Endothelial cell of umbilical vein (primary cell): ENCODE measurements at regions not wholly inside any gene's neighbourhood (a gene's known extent, or its start where the extent isn't known, plus 50 kb on each side); places are given as distances from the start of the nearest gene placed in this dataset.

ENCODE experiments used
- BruUV-seq: library from RNA; stranded (reverse); fragments of 400-500 nt; replicated peaks from 2 replicates; lab custom pipeline; 2021; lab: Mats Ljungman, UMichigan
- CTCF ChIA-PET: fragments of 300-600, 350-600 bp; sonication (Branson Sonifier 250); formaldehyde crosslinking; loops from one replicate; lab custom pipeline; 2021; ENCODE audit warnings: antibody characterized with exemption, inconsistent platforms; lab: Charles Lee
- POLR2A ChIA-PET: fragments of 300-600, 350-600 bp; sonication (Branson Sonifier 250); formaldehyde crosslinking; loops from one replicate; lab custom pipeline; 2021; ENCODE audit warnings: antibody characterized with exemption, inconsistent platforms; lab: Charles Lee
- DNase-seq: peaks from one replicate; pipeline ENCODE4 v3.0.0-alpha.2; 2011; ENCODE audit warnings: low read depth, low spot score
- FAIRE-seq: peaks from 2 replicates; lab custom pipeline; 2011; peaks lifted over from hg19 to GRCh38; lab: Jason Lieb, UNC
- H2AFZ ChIP-seq: 2 replicates; pipeline ENCODE4 v1.6.0; 2012; ENCODE audit warnings: low read depth, low read length, control low read depth, inconsistent platforms
- H3K27ac ChIP-seq: 2 replicates; pipeline ENCODE4 v1.5.1; 2011; ENCODE audit warnings: low read depth, mild to moderate bottlenecking, control low read depth, low read length, moderate library complexity; ENCODE audit not compliant: insufficient read depth
- H3K27me3 ChIP-seq, 2 experiments: 2 replicates each; pipeline versions ENCODE4 v1.6.0 to v1.6.1; 2011; ENCODE audit warnings: low read length in 2 of 2, mixed read lengths in 1 of 2; ENCODE audit not compliant: control insufficient read depth in 2 of 2, insufficient read depth in 2 of 2
- H3K36me3 ChIP-seq, 2 experiments: 2 replicates in 1 of 2; 3 replicates in 1 of 2; pipeline ENCODE4 v1.5.1; 2011; ENCODE audit warnings: low read length in 2 of 2, mild to moderate bottlenecking in 1 of 2, moderate library complexity in 1 of 2; ENCODE audit not compliant: control insufficient read depth in 2 of 2, insufficient read depth in 2 of 2; ENCODE audit errors: extremely low read depth in 1 of 2
- H3K4me1 ChIP-seq: 3 replicates; pipeline ENCODE4 v1.5.1; 2011; ENCODE audit warnings: mild to moderate bottlenecking, low read length; ENCODE audit not compliant: control insufficient read depth, insufficient read depth; ENCODE audit errors: extremely low read depth
- H3K4me2 ChIP-seq: 2 replicates; pipeline ENCODE4 v1.6.1; 2011; ENCODE audit warnings: low read length, control low read depth, mixed read lengths; ENCODE audit not compliant: insufficient read depth
- H3K4me3 ChIP-seq, 3 experiments: fragments of 200-600 bp in 1 of 3; sonication (generic), shearing (Covaris generic) in 1 of 3; replicated peaks in 1 of 3; 2 replicates each; pipeline ENCODE4 v1.5.1; 2011 to 2016; ENCODE audit warnings: control low read depth in 3 of 3, low read length in 3 of 3, mild to moderate bottlenecking in 2 of 3, inconsistent platforms in 1 of 3, low read depth in 1 of 3, moderate library complexity in 1 of 3; ENCODE audit not compliant: insufficient read depth in 1 of 3
- H3K79me2 ChIP-seq: 2 replicates; pipeline ENCODE4 v1.6.0; 2012; ENCODE audit warnings: low read length, inconsistent platforms; ENCODE audit not compliant: control insufficient read depth, insufficient read depth
- H3K9ac ChIP-seq: replicated peaks from 2 replicates; pipeline ENCODE3; 2011; ENCODE audit warnings: low read length, control low read depth; ENCODE audit not compliant: insufficient read depth; ENCODE audit errors: extremely low read depth
- H3K9me1 ChIP-seq: replicated peaks from 3 replicates; pipeline ENCODE4 v1.6.0; 2011; ENCODE audit warnings: mild to moderate bottlenecking, low read length; ENCODE audit not compliant: control insufficient read depth, insufficient read depth; ENCODE audit errors: extremely low read depth
- H3K9me3 ChIP-seq: replicated peaks from 2 replicates; pipeline ENCODE4 v1.5.1; 2012; ENCODE audit warnings: low read length, inconsistent platforms; ENCODE audit not compliant: control insufficient read depth, insufficient read depth
- H4K20me1 ChIP-seq: replicated peaks from 2 replicates; pipeline ENCODE3; 2011; ENCODE audit warnings: mild to moderate bottlenecking, low read length; ENCODE audit not compliant: control insufficient read depth, insufficient read depth; ENCODE audit errors: extremely low read depth
- EZH2 ChIP-seq: IDR thresholded peaks from 2 replicates; pipeline ENCODE4 v1.6.1; 2012; ENCODE audit warnings: borderline replicate concordance, low read depth, mild to moderate bottlenecking, moderate library complexity, low read length, inconsistent platforms; ENCODE audit not compliant: severe bottlenecking
- FOS ChIP-seq: IDR thresholded peaks from 2 replicates; pipeline ENCODE4 v1.6.1; 2011; ENCODE audit warnings: mild to moderate bottlenecking, low read length, moderate library complexity, borderline replicate concordance; ENCODE audit not compliant: insufficient read depth
- GATA2 ChIP-seq: IDR thresholded peaks from 2 replicates; pipeline ENCODE4 v1.7.0; 2011; ENCODE audit warnings: low read depth, mild to moderate bottlenecking, moderate library complexity, mixed read lengths, low read length; ENCODE audit not compliant: insufficient read length, insufficient read depth
- JUN ChIP-seq: IDR thresholded peaks from 2 replicates; pipeline ENCODE4 v1.6.1; 2011; ENCODE audit warnings: borderline replicate concordance, low read depth; ENCODE audit not compliant: insufficient read length, insufficient read depth
- MYC ChIP-seq: IDR thresholded peaks from one replicate; pipeline ENCODE4 v1.6.1; 2011; ENCODE audit warnings: mild to moderate bottlenecking, low read depth, low read length
- POLR2A ChIP-seq: IDR thresholded peaks from 2 replicates; pipeline ENCODE4 v1.6.1; 2012; ENCODE audit warnings: low read depth, mild to moderate bottlenecking, control low read depth, low read length
- POLR2AphosphoS5 ChIP-seq: IDR thresholded peaks from 2 replicates; pipeline ENCODE4 v1.6.1; 2012; ENCODE audit warnings: low read depth, mild to moderate bottlenecking, control low read depth, low read length, moderate library complexity; ENCODE audit not compliant: insufficient read depth
- dilution Hi-C: fragments of 300-500 bp; cut with MboI; formaldehyde crosslinking; loops from one replicate; pipeline ENCODE4 v1.15.0; 2019; ENCODE audit warnings: low sequenced_read_pairs; ENCODE audit not compliant: extremely low pct_ligation_motif_present
- intact Hi-C: fragments of 100-400 bp; cut with micrococcal nuclease; formaldehyde crosslinking; loops from one replicate; pipeline ENCODE4 v1.10.0; 2022
- TF ChIP-seq, protein P1 (sequence below), 2 donors: IDR thresholded peaks; 1 replicate in 1 of 2; 2 replicates in 1 of 2; pipeline ENCODE4 v1.5.1; 2011; ENCODE audit warnings: low read length in 2 of 2, mild to moderate bottlenecking in 2 of 2, moderate library complexity in 2 of 2, control low read depth in 1 of 2, inconsistent platforms in 1 of 2, low read depth in 1 of 2; ENCODE audit not compliant: insufficient read depth in 1 of 2; ENCODE audit errors: extremely low read depth in 1 of 2
- TF ChIP-seq, protein P2 (sequence below): IDR thresholded peaks from 2 replicates; pipeline ENCODE4 v1.6.1; 2011; ENCODE audit not compliant: insufficient read depth, insufficient read length

DNA sequence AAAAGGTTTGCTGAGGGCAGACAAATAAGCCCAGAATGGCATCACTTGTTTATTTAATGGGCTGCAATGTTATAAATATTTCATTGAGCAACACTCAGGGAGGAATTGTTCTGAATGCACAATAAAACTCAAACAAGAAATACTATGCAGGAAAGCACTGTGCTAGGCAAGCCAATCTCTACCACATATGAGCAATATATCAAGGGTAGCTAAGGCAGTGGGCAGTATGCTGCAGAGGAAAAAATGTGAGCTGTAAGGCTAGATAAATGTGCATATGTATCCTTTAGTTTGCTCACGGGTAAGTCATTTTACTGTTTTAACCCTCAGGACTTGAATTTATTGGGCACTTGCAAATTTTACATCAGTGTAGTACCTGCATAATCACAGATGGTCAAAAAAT is 349.6 kb downstream of the CDC14C start:
- no peak overlapping the region for H3K4me2 ChIP-seq
- no peak overlapping the region for H3K27ac ChIP-seq
- dilution Hi-C loops: no loop called here
- H3K4me3 ChIP-seq: no peak overlapping the region
- peaks cover 5% of the 10 kb centered on the region for H3K9me3 ChIP-seq
- H3K9ac ChIP-seq: no peak overlapping the region
- no peaks in the 10 kb centered on the region for H3K27me3 ChIP-seq
- H2AFZ ChIP-seq: no peak overlapping the region
- no peaks in the 10 kb centered on the region for H4K20me1 ChIP-seq
- TF ChIP-seq JUN (no peak), EZH2 (no peak), POLR2A (no peak), FOS (no peak), POLR2AphosphoS5 (no peak), MYC (no peak), GATA2 (no peak)
- TF ChIP-seq, protein P1, sequence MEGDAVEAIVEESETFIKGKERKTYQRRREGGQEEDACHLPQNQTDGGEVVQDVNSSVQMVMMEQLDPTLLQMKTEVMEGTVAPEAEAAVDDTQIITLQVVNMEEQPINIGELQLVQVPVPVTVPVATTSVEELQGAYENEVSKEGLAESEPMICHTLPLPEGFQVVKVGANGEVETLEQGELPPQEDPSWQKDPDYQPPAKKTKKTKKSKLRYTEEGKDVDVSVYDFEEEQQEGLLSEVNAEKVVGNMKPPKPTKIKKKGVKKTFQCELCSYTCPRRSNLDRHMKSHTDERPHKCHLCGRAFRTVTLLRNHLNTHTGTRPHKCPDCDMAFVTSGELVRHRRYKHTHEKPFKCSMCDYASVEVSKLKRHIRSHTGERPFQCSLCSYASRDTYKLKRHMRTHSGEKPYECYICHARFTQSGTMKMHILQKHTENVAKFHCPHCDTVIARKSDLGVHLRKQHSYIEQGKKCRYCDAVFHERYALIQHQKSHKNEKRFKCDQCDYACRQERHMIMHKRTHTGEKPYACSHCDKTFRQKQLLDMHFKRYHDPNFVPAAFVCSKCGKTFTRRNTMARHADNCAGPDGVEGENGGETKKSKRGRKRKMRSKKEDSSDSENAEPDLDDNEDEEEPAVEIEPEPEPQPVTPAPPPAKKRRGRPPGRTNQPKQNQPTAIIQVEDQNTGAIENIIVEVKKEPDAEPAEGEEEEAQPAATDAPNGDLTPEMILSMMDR (IDR thresholded peaks at IDR 0.05; ENCODE audit: extremely low read depth in 1 of 2, insufficient read depth in 1 of 2, low read depth in 1 of 2, low read length in 2 of 2): no peak
- TF ChIP-seq, protein P2, sequence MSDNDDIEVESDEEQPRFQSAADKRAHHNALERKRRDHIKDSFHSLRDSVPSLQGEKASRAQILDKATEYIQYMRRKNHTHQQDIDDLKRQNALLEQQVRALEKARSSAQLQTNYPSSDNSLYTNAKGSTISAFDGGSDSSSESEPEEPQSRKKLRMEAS: no peak
- ChIA-PET CTCF (no interaction called here), POLR2A (no interaction called here)
- no peak for FAIRE-seq
- no TSS peak for BruUV-seq
- DNase-seq: no peak
- H3K36me3 ChIP-seq: no peaks in the 10 kb centered on the region
- intact Hi-C loops: no loop called here
- no peaks in the 10 kb centered on the region for H3K9me1 ChIP-seq
- no peaks in the 10 kb centered on the region for H3K79me2 ChIP-seq
- no peaks in the 10 kb centered on the region for H3K4me1 ChIP-seq
